Mesothelial cell of epicardium (in vitro differentiated cells): ENCODE measurements at regions not wholly inside any gene's neighbourhood (a gene's known extent, or its start where the extent isn't known, plus 50 kb on each side); places are given as distances from the start of the nearest gene placed in this dataset.
"Not testable (repeated sequence)": the region's sequence is repeated elsewhere in the genome, so short reads cannot be mapped to it uniquely, and the experiment has no call there.

Experiments used
- DNase-seq, 2 experiments: peaks; one replicate each; pipeline ENCODE4 v3.0.0; 2021; ENCODE audit warnings: low spot score in 2 of 2; ENCODE audit not compliant: unreplicated experiment in 2 of 2
- H3K27ac Mint-ChIP-seq: 2 replicates; pipeline ENCODE4 v1.8.0; 2021; ENCODE audit warnings: mixed read lengths
- H3K27me3 Mint-ChIP-seq: 2 replicates; pipeline ENCODE4 v1.8.0; 2021; ENCODE audit warnings: low read depth, mixed read lengths
- H3K36me3 Mint-ChIP-seq: 2 replicates; pipeline ENCODE4 v1.8.0; 2021; ENCODE audit warnings: mixed read lengths
- H3K4me1 Mint-ChIP-seq: 2 replicates; pipeline ENCODE4 v1.8.0; 2021; ENCODE audit warnings: mixed read lengths
- H3K4me3 Mint-ChIP-seq: 2 replicates; pipeline ENCODE4 v1.8.0; 2021; ENCODE audit warnings: mild to moderate bottlenecking, moderate library complexity, mixed read lengths
- H3K9me3 Mint-ChIP-seq: 2 replicates; pipeline ENCODE4 v1.8.0; 2021; ENCODE audit warnings: mixed read lengths
- CTCF ChIP-seq: fragments of 200-600 bp; sonication (generic); IDR thresholded peaks from one replicate; pipeline ENCODE4 v1.5.0; 2021; ENCODE audit warnings: antibody characterized with exemption; ENCODE audit not compliant: unreplicated experiment

- no peak overlapping the region for H3K4me3 Mint-ChIP-seq
- H3K9me3 Mint-ChIP-seq, result peaks cover 11% of the 10 kb centered on the region
- peaks cover 3% of the 10 kb centered on the region for H3K36me3 Mint-ChIP-seq
- H3K27ac Mint-ChIP-seq, result no peak overlapping the region
- TF ChIP-seq CTCF, result no peak
- DNase-seq, result no peak
- H3K4me1 Mint-ChIP-seq, result no peaks in the 10 kb centered on the region
- peaks cover 2% of the 10 kb centered on the region for H3K27me3 Mint-ChIP-seq
Measured at GRCh38 chr1:232344791-232345399, 285.0 kb downstream of the SIPA1L2 start.

GRCh38 chr1:232344186-232344585 is 285.7 kb downstream of the SIPA1L2 start:
- H3K27me3 Mint-ChIP-seq, result not testable (repeated sequence)

GRCh38 chr1:232340446-232340845 is 289.5 kb downstream of the SIPA1L2 start:
- Mint-ChIP-seq H3K27ac (no peak overlapping the region), H3K36me3 (no peaks in the 10 kb centered on the region), H3K4me3 (no peak overlapping the region), H3K27me3 (peaks cover 4% of the 10 kb centered on the region), H3K4me1 (peaks cover 10% of the 10 kb centered on the region), H3K9me3 (peaks cover 7% of the 10 kb centered on the region)
- TF ChIP-seq CTCF, result no peak
- DNase-seq, result no peak

More at GRCh38 chr1:232344186-232344585, 285.7 kb downstream of the SIPA1L2 start:
- not testable (repeated sequence) for H3K4me3 Mint-ChIP-seq, H3K27ac Mint-ChIP-seq, H3K36me3 Mint-ChIP-seq, H3K4me1 Mint-ChIP-seq, DNase-seq
- H3K9me3 Mint-ChIP-seq, result peaks cover 11% of the 10 kb centered on the region

- Mint-ChIP-seq H3K4me3 (no peak overlapping the region), H3K36me3 (no peaks in the 10 kb centered on the region), H3K9me3 (no peaks in the 10 kb centered on the region), H3K27me3 (peaks cover 4% of the 10 kb centered on the region), H3K27ac (no peak overlapping the region), H3K4me1 (peaks cover 12% of the 10 kb centered on the region)
- DNase-seq, result no peak
- no peak for TF ChIP-seq CTCF
Measured at GRCh38 chr1:232339073-232339472, 290.9 kb downstream of the SIPA1L2 start.

GRCh38 chr1:232335741-232336293 is 294.1 kb downstream of the SIPA1L2 start:
- Mint-ChIP-seq H3K27ac (no peak overlapping the region), H3K36me3 (no peaks in the 10 kb centered on the region), H3K27me3 (peaks cover 4% of the 10 kb centered on the region), H3K9me3 (no peaks in the 10 kb centered on the region), H3K4me3 (no peak overlapping the region), H3K4me1 (peaks cover 12% of the 10 kb centered on the region)
- TF ChIP-seq CTCF, result no peak
- no peak for DNase-seq

- no peaks in the 10 kb centered on the region for H3K9me3 Mint-ChIP-seq
- no peak overlapping the region for H3K27ac Mint-ChIP-seq
- peaks cover 4% of the 10 kb centered on the region for H3K27me3 Mint-ChIP-seq
- H3K36me3 Mint-ChIP-seq, result no peaks in the 10 kb centered on the region
- no peak overlapping the region for H3K4me3 Mint-ChIP-seq
- no peak for DNase-seq
- no peak for TF ChIP-seq CTCF
- peaks cover 13% of the 10 kb centered on the region for H3K4me1 Mint-ChIP-seq
Measured at GRCh38 chr1:232335261-232335660, 294.7 kb downstream of the SIPA1L2 start.
